GM19438 (cell line): ENCODE measurements at regions not wholly inside any gene's neighbourhood (a gene's known extent, or its start where the extent isn't known, plus 50 kb on each side); places are given as distances from the start of the nearest gene placed in this dataset.
"Not testable (repeated sequence)": the region's sequence is repeated elsewhere in the genome, so short reads cannot be mapped to it uniquely, and the experiment has no call there.

ENCODE experiments used
- ATAC-seq: cut with Tn5 transposase; IDR thresholded peaks from one replicate; pipeline ENCODE4 v1.9.1; 2021; ENCODE audit warnings: low read depth; ENCODE audit not compliant: unreplicated experiment

DNA sequence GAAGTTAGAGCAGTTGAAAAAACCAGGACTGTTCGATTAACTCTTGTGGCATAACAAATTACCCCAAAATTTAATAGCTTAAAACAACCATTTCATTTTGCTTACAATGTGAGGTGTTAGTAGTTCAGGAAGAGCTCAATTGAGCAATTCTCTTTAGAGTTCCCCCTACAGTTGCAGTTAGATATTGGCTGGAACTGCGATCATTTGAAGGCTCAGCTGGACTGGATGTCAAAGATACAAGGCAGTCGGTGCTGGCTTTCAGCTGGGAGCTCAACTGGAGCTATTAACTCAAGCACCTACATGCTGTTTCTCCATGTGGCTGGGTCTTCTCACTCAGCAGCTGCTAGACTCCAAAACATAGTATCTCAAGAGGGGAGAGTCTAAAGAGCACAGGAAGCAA, 96.0 kb upstream of the LOC128125822 start:
- ATAC-seq: no peak

DNA sequence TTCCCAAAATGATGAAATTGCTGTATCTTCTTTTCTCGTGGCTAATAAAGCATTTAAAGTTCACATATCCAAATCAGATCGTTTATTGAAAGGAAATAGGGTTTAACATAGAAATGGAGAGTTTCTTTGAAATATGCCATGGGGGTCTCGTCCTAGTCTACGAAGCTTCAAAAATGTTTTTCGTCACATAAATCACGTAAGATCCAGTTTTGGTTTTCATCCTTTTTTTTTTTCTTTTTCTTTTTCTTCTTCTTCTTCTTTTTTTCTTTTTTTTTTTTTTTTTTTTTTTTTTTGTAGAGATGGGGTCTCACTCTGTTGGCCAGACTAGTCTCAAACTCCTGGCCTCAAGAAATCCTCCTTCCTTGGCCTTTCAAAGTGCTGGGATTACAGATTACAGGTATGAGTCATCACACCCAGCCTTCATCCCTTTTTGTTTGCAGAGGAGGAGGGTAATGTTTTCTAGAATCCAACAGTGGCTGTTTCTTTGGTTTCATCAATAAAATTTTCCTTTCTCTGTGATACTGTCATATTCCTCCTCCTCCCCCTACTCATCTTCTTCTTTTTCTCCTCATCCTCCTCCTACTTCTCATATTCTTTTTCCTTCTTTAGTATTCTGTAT, 94.7 kb upstream of the LOC128125822 start:
- ATAC-seq: no peak

DNA sequence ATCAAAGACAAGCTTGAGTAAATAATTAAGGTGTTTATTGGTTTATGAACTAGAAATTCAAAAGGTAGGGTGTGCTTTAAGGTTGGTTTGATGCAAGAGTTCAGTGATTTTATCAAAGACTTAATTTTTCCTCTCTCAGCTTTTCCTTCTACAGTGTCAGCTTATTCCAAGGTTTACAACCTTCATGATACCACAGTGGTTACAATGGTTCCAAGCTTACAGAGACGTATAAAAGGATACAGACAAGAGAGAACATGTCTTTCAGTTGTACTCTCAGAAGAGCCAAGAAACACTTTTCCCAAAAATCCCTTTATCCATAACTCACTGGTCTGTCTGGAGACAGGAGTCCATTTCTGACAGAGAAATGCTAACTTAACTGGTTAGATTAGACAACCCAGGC, 93.5 kb upstream of the LOC128125822 start:
- no peak for ATAC-seq

DNA sequence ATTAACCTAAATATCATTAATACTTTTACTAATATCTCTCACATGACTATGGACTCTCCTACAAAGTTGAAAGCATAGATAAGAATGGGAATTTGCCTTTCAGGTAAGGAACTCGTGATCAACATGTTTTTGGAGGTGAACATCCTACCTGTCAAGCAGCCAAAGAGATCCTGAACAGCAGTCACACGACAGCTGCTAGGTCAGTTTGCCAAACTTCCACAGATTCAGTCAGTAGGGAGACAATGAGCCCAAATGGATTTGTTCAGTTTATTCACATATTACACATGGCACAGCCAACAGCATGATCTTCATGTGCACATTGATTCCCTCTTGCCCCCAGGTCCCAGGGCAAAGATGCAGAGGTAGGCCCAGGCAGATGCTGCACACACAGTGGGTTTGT, 86.1 kb upstream of the LOC128125822 start:
- no peak for ATAC-seq

DNA sequence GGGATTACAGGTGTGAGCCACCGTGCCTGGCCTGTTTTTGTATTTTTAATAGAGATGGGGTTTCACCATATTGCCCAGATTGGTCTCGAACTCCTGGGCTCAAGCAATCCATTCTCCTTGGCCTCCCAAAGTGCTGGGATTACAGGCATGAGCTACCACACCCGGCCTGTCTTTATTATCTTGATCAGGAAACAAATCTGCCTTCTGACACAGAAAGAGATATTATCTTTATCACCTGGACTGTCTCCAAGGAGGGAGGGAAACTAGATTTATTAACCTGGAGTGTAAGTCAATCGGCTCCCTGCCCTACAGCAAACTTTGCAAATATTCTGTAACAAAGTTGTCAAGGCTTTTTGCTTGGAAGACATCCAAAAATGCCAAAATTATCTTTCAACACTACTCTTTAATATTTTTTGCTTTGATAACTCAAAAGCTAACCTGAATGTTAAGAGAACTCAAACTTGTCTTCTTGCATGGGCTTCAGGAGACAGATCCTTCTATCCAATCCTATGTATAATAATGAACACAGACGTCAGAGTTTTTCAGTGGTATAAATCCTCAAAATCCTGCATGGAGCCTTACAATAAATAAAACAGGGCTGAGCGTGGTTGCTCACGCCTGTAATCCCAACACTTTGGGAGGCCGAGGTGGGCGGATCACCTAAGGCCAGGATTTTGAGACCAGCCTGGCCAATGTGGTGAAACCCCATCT, 85.0 kb upstream of the LOC128125822 start:
- no peak for ATAC-seq

DNA sequence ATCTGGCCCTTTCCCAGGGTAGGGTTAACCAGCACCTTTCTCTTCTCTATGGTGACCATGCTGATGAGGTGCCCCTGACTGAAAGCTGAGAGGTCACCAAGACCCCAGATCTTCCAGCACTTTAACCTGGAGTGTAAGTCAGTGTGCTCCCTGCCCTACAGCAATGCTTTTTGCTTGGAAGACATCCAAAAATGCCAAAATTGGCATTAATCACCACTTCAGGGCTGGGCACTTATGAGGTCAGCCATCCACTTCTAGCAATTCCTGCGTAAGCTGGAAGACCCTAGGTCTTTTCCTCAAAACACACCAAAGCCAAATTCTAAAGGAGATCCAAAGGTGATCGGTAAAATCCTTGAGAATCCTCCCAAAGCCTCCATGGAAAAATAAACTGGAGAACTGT, 81.2 kb upstream of the LOC128125822 start:
- no peak for ATAC-seq

DNA sequence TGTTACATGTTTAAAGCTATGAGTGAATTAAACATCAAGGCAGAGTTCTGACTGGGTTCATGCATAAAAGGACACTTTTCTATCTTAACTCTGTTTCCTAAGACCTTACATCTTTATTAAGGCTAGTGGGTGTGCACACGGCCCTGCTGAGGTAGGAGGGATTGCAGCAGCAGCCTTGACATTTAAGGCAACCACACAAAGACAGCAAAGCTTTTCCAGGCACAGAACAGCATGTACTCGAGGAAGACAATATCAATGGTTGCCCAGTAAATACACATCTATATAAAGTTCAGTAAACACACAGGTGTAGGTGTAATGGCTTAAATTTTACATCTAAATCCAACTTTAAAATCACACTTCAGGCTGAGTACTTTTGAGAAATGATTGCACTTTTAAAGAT, 79.8 kb upstream of the LOC128125822 start:
- no peak for ATAC-seq

DNA sequence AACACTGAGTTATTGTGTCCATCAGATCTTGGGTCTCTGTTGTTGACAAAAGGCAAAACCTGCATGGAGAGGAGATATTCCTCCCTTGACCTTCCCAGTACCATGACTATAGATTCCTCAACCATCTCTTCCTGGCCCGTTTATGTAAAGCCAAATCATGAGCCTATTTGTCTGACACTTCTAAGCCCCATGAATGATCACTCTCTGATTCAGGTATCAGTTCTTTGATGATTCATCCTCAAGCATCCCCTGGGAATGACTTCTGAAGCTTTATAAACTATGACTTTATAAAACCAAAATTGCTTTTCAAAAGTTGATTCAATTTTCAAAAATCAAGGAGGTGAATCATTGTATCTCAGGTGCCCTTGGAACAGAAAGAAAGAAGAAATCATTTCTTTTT, 78.7 kb upstream of the LOC128125822 start:
- ATAC-seq: no peak

DNA sequence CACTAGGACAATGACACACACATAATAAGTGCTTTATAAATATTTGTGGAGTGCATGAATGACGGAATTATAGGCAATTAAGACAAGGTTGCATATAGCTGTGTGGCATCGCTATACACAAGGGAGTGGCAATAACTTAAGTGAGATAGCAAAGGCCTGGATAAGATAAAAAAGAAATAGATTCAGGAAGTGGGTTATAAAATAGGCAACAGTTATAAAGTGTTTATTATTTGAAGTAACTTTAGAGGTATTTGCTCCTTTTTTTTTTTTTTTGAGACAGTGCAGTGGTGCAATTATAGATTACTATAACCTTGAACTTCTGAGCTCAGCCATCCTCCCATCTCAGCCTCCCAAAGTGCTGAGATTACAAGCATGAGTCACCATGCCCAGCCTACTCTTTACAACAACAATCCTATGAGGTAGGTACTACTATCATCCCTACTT, 75.9 kb upstream of the LOC128125822 start:
- no peak for ATAC-seq

DNA sequence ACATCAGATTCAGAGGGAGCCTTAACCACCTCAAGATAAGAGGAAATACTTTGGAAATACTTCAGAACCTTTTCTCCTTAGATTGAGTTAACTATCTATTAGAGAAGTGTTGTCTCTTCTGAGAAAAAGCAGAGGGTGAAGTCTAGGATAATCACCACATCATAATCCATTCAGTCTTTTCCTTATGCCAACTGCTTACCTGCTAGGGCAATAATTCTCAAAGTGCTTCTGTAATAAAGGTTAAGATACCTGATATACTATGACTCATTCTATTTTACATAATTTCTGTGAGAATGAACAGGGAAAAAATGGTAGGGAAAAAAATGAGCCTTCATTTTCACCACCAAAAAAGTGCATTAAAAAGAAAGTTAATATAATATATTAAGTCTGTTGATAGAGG, 70.1 kb upstream of the LOC128125822 start:
- no peak for ATAC-seq

DNA sequence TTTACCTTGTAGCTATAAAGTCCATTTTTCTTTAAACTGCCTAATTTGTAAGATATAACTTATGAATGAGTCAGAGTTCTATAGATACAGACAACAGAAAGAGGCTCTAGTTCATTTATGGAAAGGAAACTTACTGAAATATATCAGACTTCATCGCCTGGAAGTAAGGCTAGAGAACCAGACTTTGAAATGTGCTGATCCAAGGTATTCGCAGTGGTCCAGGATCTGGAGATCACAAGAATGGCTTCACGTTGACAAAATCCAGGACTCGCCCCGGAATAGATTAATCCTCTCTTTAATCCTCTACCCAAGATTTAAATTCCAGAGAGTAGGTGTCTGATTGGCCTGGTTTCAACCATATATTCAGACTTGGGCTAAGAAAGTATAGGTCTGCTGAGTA, 69.1 kb upstream of the LOC128125822 start:
- no peak for ATAC-seq

DNA sequence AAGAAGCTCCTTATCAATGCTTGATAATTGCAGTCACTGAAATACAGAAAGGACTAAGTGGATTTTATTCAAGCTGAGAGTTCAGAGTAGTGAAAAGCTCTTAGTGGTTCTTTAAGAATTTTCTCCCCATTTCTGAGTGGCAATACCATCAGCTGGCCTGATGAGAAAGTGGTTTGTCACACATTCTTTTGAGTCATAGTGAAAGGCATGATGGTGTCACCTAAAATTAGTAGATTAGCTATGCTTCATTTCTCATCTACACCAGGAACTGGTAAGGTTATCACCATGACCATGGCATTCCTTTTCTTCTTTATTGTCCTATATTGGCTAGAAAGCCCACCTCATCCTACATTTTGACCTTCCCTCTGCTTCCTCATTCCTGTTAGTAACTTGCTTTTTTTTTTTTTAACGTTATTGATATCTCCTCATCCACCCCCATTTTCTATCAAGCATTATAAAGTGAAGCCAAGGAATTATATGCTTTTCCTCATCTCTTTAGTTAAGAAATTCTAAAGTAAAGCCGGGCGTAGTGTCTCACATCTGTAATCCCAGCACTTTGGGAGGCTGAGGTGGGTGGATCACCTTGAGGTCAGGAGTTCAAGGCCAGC, 67.4 kb upstream of the LOC128125822 start:
- ATAC-seq: peak; percentile 95

DNA sequence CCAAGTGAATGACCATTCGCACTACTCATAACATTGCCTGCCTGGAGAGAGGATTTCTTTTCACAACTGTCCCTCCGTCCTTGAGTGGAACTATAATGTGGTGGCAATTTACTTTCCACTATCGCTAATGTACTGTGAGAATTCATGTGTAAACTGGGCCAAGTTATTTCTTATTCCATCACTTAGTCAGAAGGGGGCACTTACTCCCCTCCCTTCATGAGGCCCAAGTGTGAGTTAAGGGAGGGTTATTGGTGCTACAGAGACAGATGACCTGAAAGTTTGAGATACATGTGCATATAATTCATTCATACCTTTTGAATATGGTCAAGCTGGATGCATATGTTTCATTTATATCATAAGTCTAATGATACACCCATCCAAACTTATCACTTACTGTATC, 65.2 kb upstream of the LOC128125822 start:
- no peak for ATAC-seq

DNA sequence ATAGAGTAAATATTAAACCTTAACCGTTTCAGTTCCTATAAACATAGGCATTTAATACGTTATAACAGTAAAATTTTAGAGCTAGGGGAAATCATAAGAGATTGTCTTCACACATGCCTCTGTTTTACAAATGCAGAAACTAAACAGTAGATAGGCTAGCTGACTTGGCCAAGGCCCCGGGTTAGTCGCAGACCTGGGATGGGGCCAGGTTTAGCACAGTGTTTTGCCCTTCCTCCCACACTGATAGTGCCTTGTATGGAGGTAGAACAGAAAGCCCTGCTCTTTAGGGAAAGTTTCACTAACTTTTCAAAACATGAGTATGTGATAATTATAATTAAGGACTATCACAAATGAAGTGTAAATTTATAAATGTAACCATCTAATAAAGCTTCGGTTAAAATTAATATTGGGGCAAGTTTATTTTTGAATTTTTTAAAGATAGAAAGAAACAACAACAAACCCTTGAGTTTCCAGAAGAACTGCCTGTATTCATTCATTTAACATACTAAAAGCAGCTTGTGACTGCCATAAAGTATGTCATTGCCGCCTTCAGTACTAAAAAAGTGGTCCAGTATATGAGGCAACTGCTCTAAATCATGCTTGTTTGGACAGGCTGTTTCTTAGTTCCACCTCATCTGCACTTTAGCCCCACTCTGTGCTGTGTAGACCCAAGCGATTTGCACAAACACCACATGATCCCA, 62.5 kb upstream of the LOC128125822 start:
- no peak for ATAC-seq

DNA sequence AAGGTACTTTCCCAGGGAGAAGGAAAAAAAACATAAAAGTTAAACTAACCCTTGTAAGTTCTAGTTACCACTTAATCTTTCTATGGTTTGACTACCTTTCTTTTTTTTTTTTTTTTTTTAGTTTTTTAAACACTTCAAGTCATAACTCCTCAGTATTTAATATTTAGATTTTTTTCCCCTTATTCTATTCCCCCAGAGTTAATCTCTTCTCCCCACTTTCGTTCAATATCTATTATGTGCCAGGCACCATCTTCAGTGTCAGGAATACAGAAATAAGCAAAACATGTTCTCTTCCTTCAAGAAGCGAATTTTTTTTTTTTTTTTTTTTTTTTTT, 62.0 kb upstream of the LOC128125822 start:
- no peak for ATAC-seq

DNA sequence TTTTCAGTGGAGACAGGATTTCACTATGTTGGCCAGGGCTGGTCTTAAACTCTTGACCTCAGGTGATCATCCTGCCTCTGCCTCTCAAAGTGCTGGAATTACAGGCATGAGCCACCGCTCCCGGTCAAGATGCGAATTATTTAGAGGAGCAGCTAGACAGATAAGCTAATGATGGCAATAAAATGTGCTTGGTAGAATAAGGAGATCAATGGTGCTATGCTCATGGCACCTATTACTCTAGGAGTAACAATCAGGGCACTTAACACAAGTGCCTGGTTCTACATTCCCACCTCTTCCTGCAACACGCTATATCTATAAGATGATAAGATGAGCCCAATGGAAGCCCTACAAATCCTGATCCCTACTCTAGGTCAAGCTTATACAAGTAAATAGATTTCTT, 61.4 kb upstream of the LOC128125822 start:
- ATAC-seq: no peak

DNA sequence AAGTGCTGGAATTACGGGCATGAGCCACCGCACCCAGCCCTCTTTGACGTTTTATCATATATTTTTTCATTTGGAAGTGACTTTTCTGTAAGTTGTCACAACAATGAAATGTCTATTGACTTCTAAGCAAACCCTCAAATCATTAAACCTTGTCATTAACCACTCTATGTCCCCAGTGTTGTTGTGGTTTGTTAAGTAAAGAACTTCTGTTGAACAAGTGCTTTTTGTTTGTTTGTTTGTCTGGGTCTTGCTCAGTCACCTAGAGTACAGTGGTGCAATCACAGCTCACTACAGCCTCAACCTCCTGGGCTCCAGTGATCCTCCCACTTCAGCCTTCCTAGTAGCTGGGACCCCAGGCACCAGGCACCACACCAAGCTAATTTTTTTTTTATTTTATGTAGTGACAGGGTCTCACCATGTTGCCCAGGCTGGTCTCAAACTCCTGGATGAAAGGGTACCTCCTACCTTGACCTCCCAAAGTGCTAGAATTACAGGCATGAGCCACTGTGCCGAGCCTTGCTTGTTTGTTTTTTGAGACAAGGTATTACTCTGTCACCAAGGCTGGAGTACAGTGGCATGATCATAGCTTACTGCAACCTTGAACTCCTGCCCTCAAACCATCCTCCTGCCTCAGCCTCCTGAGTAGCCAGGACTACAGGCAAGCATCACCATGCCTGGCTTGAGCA, 57.6 kb upstream of the LOC128125822 start:
- no peak for ATAC-seq

DNA sequence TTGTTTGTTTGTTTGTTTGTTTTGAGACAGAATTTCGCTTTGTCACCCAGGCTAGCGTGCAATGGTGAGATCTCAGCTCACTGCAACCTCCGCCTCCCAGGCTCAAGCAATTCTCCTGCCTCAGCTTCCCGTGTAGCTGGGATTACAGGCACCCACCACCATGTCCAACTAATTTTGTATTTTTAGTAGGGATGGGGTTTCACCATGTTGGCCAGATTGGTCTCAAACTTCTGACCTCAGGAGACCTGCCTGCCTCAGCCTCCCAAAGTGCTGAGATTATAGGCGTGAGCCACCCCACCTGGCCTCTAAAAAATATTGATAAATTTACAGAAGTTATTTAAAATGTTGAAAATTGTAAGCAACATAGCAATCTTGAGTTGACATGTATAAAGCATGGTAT, 57.1 kb upstream of the LOC128125822 start:
- not testable (repeated sequence) for ATAC-seq

DNA sequence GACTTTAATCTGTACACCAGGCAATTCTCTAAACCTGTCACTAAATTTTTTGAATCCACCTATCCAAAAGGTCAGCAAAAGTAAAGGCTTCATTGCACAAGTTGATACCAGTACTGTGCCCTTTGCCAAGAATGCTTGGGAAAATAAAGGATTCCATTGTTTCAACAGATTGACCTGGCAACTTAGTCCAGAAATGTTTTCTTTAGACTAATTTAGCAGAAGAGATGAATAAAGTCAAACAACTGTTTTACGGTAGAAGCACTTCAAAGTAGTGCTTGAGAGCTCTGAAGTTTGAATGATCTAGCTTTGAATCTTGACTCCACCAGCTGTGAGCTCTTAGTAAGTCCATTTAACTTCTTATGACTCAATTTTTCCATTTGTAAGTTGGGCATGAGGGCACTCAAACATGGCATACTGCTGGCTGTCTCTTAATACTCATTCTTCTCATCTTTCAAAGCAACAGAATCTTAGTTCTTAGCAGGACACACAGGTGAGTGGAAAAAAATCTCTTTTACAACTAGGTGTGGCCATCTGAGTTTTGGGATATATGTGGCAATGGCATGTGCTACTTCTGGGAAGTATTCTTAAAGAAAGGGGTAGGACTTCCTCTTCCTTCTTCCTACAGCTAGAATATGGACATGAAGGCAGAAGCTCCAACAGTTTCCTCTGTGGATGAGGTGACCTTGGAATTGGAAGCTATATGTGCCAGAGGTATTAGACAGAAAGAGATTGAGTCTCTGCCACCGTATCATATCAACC, 55.9 kb upstream of the LOC128125822 start:
- no peak for ATAC-seq

DNA sequence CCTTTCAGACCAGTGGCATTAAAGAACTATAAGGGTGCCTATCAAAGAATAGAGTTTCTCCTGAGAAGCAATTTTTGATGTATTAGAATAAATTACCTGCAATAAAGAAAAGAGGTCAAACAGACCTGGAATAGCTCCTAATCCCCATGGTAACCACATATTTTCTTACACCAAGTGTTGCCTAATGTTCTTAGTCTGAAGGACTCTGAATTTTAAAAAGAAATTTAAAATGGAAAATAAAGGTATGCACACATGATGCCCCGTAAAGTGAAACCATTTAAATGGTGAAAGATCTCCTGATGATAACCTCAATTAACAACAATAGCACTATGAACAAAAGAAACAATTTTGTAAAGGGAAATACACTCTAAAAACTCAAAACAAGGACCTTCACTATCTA, 55.1 kb upstream of the LOC128125822 start:
- ATAC-seq: no peak
